HEK293 (cell line): ENCODE measurements at regions not wholly inside any gene's neighbourhood (a gene's known extent, or its start where the extent isn't known, plus 50 kb on each side); places are given as distances from the start of the nearest gene placed in this dataset.
"Not testable (repeated sequence)": the region's sequence is repeated elsewhere in the genome, so short reads cannot be mapped to it uniquely, and the experiment has no call there.

Source experiments
- ZNF416 ChIP-seq: fragments of 450-650 bp; formaldehyde crosslinking; IDR thresholded peaks from 2 replicates; pipeline ENCODE4 v1.5.1; 2016; ENCODE audit warnings: missing biosample characterization, missing genetic modification characterization
- ZNF449 ChIP-seq: fragments of 450-650 bp; formaldehyde crosslinking; IDR thresholded peaks from 2 replicates; pipeline ENCODE4 v1.5.1; 2017; ENCODE audit warnings: missing biosample characterization, mild to moderate bottlenecking, missing genetic modification characterization, moderate library complexity

GRCh38 chr2:156781677-156782076, 345.5 kb downstream of the GPD2 start:
- not testable (repeated sequence) for TF ChIP-seq ZNF449 (tag by site-specific recombination); ZNF416
